ENCODE measurements at regions not wholly inside any gene's neighbourhood (a gene's known extent, or its start where the extent isn't known, plus 50 kb on each side); places are given as distances from the start of the nearest gene placed in this dataset.

DNA sequence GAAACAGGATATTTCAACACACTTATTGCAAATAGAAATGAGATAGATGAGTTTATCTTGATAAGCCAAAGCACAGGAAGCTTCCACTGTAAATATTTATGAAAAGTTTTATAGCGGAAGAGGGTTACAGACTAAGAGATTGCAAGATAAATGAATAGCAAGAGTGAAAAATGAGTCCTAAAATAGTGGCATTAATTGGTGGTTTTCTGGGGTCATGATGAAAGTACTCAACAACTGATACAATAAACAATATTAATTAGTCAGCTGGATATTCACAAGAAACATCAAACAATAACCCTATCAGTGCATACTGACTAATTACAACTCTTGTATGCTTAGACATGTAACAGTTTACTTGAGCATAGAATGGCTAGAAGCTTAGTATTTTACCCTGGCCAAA, 154.8 kb upstream of the CHODL start:
- TF ChIP-seq, protein P1, sequence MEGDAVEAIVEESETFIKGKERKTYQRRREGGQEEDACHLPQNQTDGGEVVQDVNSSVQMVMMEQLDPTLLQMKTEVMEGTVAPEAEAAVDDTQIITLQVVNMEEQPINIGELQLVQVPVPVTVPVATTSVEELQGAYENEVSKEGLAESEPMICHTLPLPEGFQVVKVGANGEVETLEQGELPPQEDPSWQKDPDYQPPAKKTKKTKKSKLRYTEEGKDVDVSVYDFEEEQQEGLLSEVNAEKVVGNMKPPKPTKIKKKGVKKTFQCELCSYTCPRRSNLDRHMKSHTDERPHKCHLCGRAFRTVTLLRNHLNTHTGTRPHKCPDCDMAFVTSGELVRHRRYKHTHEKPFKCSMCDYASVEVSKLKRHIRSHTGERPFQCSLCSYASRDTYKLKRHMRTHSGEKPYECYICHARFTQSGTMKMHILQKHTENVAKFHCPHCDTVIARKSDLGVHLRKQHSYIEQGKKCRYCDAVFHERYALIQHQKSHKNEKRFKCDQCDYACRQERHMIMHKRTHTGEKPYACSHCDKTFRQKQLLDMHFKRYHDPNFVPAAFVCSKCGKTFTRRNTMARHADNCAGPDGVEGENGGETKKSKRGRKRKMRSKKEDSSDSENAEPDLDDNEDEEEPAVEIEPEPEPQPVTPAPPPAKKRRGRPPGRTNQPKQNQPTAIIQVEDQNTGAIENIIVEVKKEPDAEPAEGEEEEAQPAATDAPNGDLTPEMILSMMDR (IDR thresholded peaks at IDR 0.05): no peak
- TF ChIP-seq POLR2A (IDR thresholded peaks at IDR 0.05): no peak

Measured in lower leg skin (tissue), 3 donors.